ENCODE measurements at regions not wholly inside any gene's neighbourhood (a gene's known extent, or its start where the extent isn't known, plus 50 kb on each side); places are given as distances from the start of the nearest gene placed in this dataset.

- TF ChIP-seq, protein P1, sequence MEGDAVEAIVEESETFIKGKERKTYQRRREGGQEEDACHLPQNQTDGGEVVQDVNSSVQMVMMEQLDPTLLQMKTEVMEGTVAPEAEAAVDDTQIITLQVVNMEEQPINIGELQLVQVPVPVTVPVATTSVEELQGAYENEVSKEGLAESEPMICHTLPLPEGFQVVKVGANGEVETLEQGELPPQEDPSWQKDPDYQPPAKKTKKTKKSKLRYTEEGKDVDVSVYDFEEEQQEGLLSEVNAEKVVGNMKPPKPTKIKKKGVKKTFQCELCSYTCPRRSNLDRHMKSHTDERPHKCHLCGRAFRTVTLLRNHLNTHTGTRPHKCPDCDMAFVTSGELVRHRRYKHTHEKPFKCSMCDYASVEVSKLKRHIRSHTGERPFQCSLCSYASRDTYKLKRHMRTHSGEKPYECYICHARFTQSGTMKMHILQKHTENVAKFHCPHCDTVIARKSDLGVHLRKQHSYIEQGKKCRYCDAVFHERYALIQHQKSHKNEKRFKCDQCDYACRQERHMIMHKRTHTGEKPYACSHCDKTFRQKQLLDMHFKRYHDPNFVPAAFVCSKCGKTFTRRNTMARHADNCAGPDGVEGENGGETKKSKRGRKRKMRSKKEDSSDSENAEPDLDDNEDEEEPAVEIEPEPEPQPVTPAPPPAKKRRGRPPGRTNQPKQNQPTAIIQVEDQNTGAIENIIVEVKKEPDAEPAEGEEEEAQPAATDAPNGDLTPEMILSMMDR (IDR thresholded peaks at IDR 0.05), result no peak
- no peaks in the 10 kb centered on the region for H3K36me3 ChIP-seq
These were observed 55.0 kb downstream of the SOX4 start for GRCh38 chr6:21648475-21649050.

GRCh38 chr6:21653323-21653722 is 59.8 kb downstream of the SOX4 start:
- Histone ChIP-seq H3K27ac (no peak overlapping the region), H3K9me3 (no peaks in the 10 kb centered on the region), H3K36me3 (no peaks in the 10 kb centered on the region), H3K4me1 (ENCODE audit: control insufficient read depth in 1 of 2, low read depth in 2 of 2) (no peaks in the 10 kb centered on the region), H3K4me3 (no peak overlapping the region), H3K27me3 (replicated peaks; ENCODE audit: insufficient read depth) (no peaks in the 10 kb centered on the region)
- no peak for DNase-seq (ENCODE audit: low spot score)
- no peak for ATAC-seq (ENCODE audit: insufficient number of reproducible peaks, low FRiP score, low read depth)
- TF ChIP-seq, protein P1 (IDR thresholded peaks at IDR 0.05), result no peak

More at GRCh38 chr6:21648475-21649050, 55.0 kb downstream of the SOX4 start:
- no peak overlapping the region for H3K27ac ChIP-seq
- no peak for DNase-seq (ENCODE audit: low spot score)
- no peaks in the 10 kb centered on the region for H3K9me3 ChIP-seq
- H3K4me3 ChIP-seq, result no peak overlapping the region
- no peak for ATAC-seq (ENCODE audit: insufficient number of reproducible peaks, low FRiP score, low read depth)
- no peaks in the 10 kb centered on the region for H3K27me3 ChIP-seq (replicated peaks; ENCODE audit: insufficient read depth)
- no peaks in the 10 kb centered on the region for H3K4me1 ChIP-seq (ENCODE audit: control insufficient read depth in 1 of 2, low read depth in 2 of 2)

DNA sequence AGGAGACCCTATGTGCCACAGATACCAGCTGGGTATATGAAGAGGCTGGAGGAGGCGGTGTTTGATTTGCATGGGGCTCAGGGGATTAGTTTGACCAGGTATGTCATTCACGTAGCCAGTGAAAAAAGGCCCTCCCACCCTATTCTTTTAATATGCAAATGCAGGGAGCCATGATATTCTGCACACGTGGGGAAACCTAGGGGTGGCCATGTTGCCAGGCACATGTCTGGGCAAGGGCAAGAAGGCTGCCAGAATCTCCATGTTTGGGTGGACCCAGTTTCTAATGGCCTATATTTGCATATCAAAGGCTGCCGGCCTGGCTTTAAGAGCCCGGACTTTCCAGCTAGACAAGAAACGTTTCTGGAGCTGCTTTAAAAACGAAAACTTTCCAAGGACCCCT is 60.4 kb downstream of the SOX4 start:
- Histone ChIP-seq H3K27me3 (replicated peaks; ENCODE audit: insufficient read depth) (no peaks in the 10 kb centered on the region), H3K4me3 (no peak overlapping the region), H3K4me1 (ENCODE audit: control insufficient read depth in 1 of 2, low read depth in 2 of 2) (no peaks in the 10 kb centered on the region), H3K36me3 (no peaks in the 10 kb centered on the region), H3K9me3 (no peaks in the 10 kb centered on the region), H3K27ac (no peak overlapping the region)
- no peak for ATAC-seq (ENCODE audit: insufficient number of reproducible peaks, low FRiP score, low read depth)
- TF ChIP-seq, protein P1 (IDR thresholded peaks at IDR 0.05), result no peak
- no peak for DNase-seq (ENCODE audit: low spot score)

- no peak overlapping the region for H3K4me3 ChIP-seq
- DNase-seq (ENCODE audit: low spot score) (no peak), ATAC-seq (ENCODE audit: insufficient number of reproducible peaks, low FRiP score, low read depth) (no peak)
- H3K27ac ChIP-seq, result no peak overlapping the region
- TF ChIP-seq, protein P1 (IDR thresholded peaks at IDR 0.05), result no peak
- no peaks in the 10 kb centered on the region for H3K36me3 ChIP-seq
- no peaks in the 10 kb centered on the region for H3K4me1 ChIP-seq (ENCODE audit: control insufficient read depth in 1 of 2, low read depth in 2 of 2)
- no peaks in the 10 kb centered on the region for H3K9me3 ChIP-seq
- no peaks in the 10 kb centered on the region for H3K27me3 ChIP-seq (replicated peaks; ENCODE audit: insufficient read depth)
These were observed 60.8 kb downstream of the SOX4 start for GRCh38 chr6:21654361-21654760.

GRCh38 chr6:21663966-21664313 is 70.4 kb downstream of the SOX4 start:
- TF ChIP-seq, protein P1 (IDR thresholded peaks at IDR 0.05), result no peak
- Histone ChIP-seq H3K36me3 (no peaks in the 10 kb centered on the region), H3K9me3 (no peaks in the 10 kb centered on the region), H3K4me3 (peak overlapping the region; percentile 87), H3K27ac (no peak overlapping the region), H3K27me3 (replicated peaks; ENCODE audit: insufficient read depth) (no peaks in the 10 kb centered on the region), H3K4me1 (ENCODE audit: control insufficient read depth in 1 of 2, low read depth in 2 of 2) (peaks cover 2 to 11% of the 10 kb centered on the region in 2 donors)
- DNase-seq (ENCODE audit: low spot score), result no peak
- no peak for ATAC-seq (ENCODE audit: insufficient number of reproducible peaks, low FRiP score, low read depth)
